ENCODE measurements at regions not wholly inside any gene's neighbourhood (a gene's known extent, or its start where the extent isn't known, plus 50 kb on each side); places are given as distances from the start of the nearest gene placed in this dataset.

GRCh38 chr12:92331383-92331782, 185.7 kb upstream of the BTG1 start:
- no peak for DNase-seq

GRCh38 chr12:92330654-92331053, 185.0 kb upstream of the BTG1 start:
- DNase-seq: no peak

DNA sequence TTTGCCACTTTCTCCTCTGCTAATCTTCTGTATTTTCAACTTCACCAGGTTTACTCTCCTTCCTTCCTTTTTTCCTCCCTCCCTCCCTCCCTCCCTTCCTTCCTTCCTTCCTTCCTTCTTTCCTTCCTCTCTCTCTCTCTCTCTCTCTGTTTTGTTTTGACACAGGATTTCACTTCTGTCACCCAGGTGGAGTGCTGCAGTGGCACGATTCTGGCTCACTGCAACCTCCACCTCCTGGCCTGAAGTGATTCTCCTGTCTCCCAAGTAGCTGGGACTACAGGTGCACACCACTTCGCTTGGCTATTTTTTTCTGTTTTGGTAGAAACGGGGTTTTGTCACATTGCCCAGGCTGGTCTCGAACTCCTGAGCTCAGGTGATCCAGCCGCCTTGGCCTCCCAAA, 181.2 kb upstream of the BTG1 start:
- no peak for DNase-seq

GRCh38 chr12:92324849-92325500, 179.3 kb upstream of the BTG1 start:
- DNase-seq: no peak

GRCh38 chr12:92312463-92312964, 166.9 kb upstream of the BTG1 start:
- DNase-seq: no peak

- DNase-seq: no peak
Observed at GRCh38 chr12:92304371-92305055, 158.9 kb upstream of the BTG1 start.

DNA sequence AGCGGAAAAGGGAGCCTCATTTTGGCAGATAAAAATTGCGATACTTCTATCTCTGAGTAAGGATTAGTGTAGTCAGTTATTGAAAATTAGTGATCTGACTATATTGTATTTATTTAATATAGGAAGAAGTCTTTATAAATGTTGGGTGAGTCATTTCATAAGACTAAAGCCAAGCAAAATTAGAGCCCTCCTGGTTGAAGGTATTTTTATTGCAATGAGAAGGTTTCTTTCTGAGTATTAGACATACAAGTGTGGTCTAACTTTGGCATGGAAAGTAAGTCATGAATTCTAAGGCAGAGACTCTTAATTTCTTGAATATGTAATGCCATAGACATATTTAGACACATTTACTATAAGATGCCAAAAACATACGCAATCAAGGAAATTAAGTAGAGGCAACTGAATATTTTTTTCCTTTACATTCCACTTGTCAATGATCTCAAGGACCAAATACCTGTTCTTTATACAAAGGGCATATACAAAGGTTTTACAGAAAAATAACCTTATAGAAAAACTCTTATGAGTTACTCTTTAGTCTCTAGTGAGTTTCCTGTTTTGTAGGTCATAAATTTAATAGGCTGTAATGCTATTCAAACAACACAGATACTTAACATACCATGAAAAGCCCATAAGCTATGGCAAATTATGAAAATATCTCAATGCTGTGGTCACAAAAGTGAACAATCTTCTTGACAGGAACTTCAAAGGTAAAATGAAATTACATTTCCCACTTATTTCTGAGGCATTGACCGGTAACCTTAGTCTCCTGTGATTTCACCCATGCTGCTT, 156.6 kb upstream of the BTG1 start:
- no peak for DNase-seq

DNA sequence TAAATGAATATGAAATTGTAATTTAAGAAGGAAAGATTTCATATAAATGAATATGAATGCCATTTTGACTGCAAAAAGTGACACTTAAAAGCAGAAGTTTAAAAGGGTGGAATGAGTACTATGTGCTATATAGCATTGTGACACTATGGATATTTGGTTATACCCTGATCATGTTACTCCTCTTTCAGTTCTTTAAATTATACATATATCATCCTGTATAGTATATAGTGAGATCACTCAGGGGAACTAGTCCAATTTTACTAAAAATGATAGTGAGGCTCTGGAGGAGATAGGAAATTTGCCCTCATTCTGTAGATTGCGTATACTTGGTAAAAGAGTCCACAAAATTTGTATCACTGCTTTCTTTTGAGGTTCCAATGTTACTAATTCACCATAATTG, 155.7 kb upstream of the BTG1 start:
- DNase-seq: no peak

- no peak for DNase-seq
Observed at GRCh38 chr12:92300777-92301176, 155.1 kb upstream of the BTG1 start.

- no peak for DNase-seq
Observed at GRCh38 chr12:92299744-92300143, 154.1 kb upstream of the BTG1 start.

- DNase-seq: no peak
Observed at GRCh38 chr12:92299344-92299743, 153.7 kb upstream of the BTG1 start.

- DNase-seq: no peak
Observed at GRCh38 chr12:92297932-92298696, 152.5 kb upstream of the BTG1 start.

DNA sequence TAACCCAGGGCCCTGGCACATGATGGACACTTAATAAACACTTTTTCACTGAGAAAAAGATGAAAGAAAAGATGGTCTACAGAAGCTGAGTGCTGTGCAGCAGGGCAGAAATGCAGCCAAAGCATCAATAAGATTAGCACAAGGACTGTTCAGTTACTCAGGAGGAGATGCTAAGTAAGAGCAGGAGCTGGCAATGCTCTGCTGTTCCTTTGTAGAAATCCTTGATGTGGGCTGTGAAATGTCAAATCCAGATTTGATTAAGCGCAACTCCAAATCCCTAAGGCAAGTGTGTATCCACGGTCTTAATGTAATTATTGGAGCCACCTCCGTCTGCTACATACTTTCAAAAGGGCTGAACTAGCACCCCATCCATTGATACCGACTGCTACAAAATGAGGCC, 151.8 kb upstream of the BTG1 start:
- DNase-seq: no peak

DNA sequence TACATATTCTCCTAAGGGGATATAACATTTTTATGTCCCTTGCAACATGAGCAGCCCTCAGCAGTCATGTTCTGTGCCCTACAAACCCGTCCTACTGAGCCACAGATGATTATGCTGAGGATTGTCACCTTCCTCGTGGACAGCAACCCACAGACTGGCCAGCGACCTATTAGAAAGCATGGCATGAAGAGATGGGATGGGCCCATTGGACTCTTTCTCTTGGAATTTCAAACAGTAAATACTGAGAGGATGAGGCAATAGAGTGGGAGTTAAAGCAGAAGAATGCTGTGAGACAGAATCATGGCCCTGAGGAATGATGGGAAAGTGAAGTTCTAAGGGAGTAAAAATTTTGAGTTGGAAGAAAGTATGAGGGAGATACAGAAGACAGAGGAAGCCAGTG, 149.9 kb upstream of the BTG1 start:
- DNase-seq: no peak

DNA sequence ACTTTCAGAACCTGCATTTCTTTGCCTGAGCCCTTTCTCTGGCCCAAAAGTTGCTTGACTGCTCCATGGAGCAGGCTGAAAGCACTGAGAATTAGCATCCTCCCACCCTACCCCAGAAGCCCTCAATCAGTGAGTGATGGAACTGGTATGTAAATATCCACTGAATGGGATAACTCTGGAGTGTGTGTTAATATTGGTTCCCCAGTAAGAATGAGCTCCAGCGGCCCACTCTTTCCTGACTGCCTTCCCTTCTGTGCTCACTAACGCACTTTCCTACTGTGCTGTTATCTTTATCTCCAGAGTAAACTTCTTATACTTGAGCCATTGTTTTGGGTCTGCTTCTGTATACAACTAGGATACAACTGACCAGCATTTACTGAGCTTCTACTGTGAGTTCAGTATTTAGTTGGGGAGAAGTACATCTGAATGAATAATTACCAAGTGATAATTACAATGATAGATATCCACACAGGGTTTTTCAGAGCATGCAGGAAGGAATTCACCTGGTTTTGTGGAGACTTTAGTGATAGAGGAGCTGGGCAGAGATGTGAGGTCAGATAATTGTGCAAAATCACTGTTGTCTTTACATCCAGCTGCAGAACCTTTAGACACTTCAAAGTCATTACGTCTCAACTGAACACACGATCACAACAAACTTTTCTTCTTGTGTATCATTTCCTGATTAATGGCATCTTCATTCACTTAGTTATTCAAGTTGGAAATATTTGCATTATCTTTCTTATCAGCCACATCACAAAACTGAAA, 149.2 kb upstream of the BTG1 start:
- no peak for DNase-seq

DNA sequence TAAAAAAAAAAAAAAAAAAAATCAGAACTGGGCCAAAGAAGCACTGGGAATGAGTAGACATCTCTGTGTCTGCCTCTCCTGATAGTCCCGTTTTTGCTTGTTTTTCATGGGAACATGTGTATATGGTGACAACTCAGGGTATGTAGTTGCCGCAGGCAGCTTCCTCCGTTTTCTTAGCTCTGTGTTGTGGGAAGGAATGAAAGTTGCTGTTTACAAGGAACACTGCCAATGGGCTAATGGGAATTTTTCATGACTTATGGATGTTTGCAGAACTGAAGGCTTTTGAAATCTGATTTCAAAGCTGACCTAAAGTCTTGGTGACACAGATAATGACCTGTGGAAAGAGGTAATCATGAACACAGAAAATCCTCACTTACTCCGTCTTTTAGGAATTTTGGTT, 146.4 kb upstream of the BTG1 start:
- no peak for DNase-seq

- DNase-seq: no peak
Observed at GRCh38 chr12:92290886-92291285, 145.2 kb upstream of the BTG1 start.

DNA sequence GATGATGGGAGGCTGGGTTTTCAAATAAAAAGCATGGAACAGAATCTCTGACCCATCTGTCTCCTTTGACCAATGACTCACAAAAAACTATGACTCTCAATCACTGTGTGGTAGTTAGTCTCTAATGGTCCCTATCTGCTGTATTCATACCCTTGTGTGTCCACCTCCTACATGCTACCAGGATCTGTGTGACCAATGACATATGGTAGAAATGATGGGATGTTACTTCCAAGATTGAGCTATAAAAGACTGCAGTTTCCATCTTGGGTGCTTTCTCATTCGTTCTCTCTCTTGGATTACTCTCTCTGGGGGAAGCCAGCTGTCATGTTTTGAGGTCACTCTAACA, 144.7 kb upstream of the BTG1 start:
- DNase-seq: no peak

- no peak for DNase-seq
Observed at GRCh38 chr12:92289629-92290349, 144.1 kb upstream of the BTG1 start.

GRCh38 chr12:92288561-92288960, 142.9 kb upstream of the BTG1 start:
- peak in 22 of 56 donors; percentile 2 to 55 (median 12) for DNase-seq

All from amygdala (tissue), 56 donors.